Effector memory CD8-positive, alpha-beta T cell (primary cell): ENCODE measurements at regions not wholly inside any gene's neighbourhood (a gene's known extent, or its start where the extent isn't known, plus 50 kb on each side); places are given as distances from the start of the nearest gene placed in this dataset.
"Not testable (repeated sequence)": the region's sequence is repeated elsewhere in the genome, so short reads cannot be mapped to it uniquely, and the experiment has no call there.

Experiments
- ATAC-seq: fragments of 150-1000 bp; cut with Tn5 transposase; replicated peaks from 2 replicates; pipeline ENCODE4 v1.10.0; 2021; ENCODE audit warnings: mild to moderate bottlenecking, moderate library complexity
- DNase-seq, 3 experiments: peaks; one replicate each; pipeline ENCODE4 v3.0.0; 2021
- H3K27ac Mint-ChIP-seq, 2 donors: one replicate each; pipeline ENCODE4 v1.8.0; 2022; ENCODE audit warnings: mild to moderate bottlenecking in 2 of 2, mixed read lengths in 2 of 2, moderate library complexity in 2 of 2
- H3K27me3 Mint-ChIP-seq, 2 donors: one replicate each; pipeline ENCODE4 v1.8.0; 2022; ENCODE audit warnings: mixed read lengths in 2 of 2
- H3K36me3 Mint-ChIP-seq: one replicate; pipeline ENCODE4 v1.8.0; 2022; ENCODE audit warnings: mild to moderate bottlenecking, moderate library complexity, mixed read lengths; ENCODE audit not compliant: insufficient read depth
- H3K4me1 Mint-ChIP-seq, 2 donors: one replicate each; pipeline ENCODE4 v1.8.0; 2022; ENCODE audit warnings: low read depth in 2 of 2, mixed read lengths in 2 of 2
- H3K4me3 Mint-ChIP-seq, 2 donors: one replicate each; pipeline ENCODE4 v1.8.0; 2022; ENCODE audit warnings: mild to moderate bottlenecking in 2 of 2, mixed read lengths in 2 of 2, moderate library complexity in 2 of 2
- H3K9me3 Mint-ChIP-seq, 2 donors: one replicate each; pipeline ENCODE4 v1.8.0; 2022; ENCODE audit warnings: mixed read lengths in 2 of 2

- Mint-ChIP-seq H3K27ac (no peak overlapping the region), H3K4me3 (no peak overlapping the region), H3K9me3 (peaks cover 6 to 17% of the 10 kb centered on the region in 2 donors), H3K36me3 (no peaks in the 10 kb centered on the region), H3K4me1 (no peaks in the 10 kb centered on the region), H3K27me3 (no peaks in the 10 kb centered on the region)
- DNase-seq (no peak), ATAC-seq (no peak)
Measured at GRCh38 chr2:117342415-117342814, 472.1 kb upstream of the DDX18 start.

- peaks cover 3% of the 10 kb centered on the region for H3K36me3 Mint-ChIP-seq
- H3K4me3 Mint-ChIP-seq: no peak overlapping the region
- H3K27me3 Mint-ChIP-seq: no peaks in the 10 kb centered on the region
- DNase-seq (no peak), ATAC-seq (no peak)
- no peak overlapping the region for H3K27ac Mint-ChIP-seq
- peaks cover 11 to 46% of the 10 kb centered on the region in 2 donors for H3K9me3 Mint-ChIP-seq
- no peaks in the 10 kb centered on the region for H3K4me1 Mint-ChIP-seq
Measured at GRCh38 chr2:117349687-117350086, 464.8 kb upstream of the DDX18 start.

DNA sequence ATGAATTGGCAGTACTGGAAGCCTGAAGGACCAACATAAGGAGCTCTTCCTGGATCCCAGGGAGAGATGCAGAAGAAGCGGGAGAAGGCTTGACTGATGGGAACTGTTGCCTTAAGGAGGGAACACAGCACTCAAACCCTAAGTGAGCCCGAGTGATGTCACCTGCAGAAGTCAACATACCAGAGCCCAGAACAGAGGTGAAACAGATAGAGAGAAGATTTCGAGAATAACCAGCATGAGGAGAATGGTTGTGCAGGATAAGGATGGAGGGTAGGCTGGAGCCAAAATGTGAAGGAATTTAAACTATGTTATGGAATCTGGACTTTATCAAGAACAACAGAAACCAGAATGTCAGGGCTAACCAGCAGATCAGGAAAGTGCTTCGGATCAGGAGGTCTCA lies 463.1 kb upstream of the DDX18 start:
- Mint-ChIP-seq H3K27me3 (no peaks in the 10 kb centered on the region), H3K9me3 (peaks cover 11 to 47% of the 10 kb centered on the region in 2 donors), H3K36me3 (peaks cover 3% of the 10 kb centered on the region), H3K4me3 (no peak overlapping the region), H3K4me1 (no peaks in the 10 kb centered on the region), H3K27ac (no peak overlapping the region)
- no peak for ATAC-seq
- no peak for DNase-seq

DNA sequence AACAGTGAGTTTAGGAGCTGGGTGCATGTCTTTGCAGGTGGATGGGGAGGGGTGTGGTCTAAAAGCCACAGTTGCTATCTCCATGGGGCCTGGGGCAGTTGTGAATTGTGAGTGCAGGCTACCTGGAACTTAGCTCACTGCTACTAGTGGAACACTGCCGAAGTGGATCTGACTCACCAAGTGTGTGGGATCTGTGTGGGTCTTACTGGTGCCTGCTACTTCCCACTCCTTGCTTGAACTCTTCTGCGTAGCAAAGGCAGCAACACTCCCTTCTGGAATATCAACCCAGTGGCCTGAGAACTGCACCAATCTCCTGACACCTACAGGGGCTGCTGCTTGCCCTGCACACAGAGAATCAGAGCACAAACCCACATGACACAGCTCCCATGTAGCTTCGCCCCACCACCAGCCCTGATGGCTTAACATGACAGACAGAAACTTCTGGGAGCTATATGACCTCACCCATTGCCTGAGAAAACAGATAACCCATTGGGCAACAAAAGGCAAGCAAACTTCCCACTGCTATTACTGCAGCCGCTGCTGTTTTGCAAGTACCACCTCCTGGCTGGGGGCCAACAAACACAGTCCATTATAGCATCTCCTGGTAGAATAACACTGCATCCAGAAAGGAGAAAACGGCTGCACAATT lies 455.1 kb upstream of the DDX18 start:
- Mint-ChIP-seq H3K27ac (no peak overlapping the region), H3K4me1 (no peaks in the 10 kb centered on the region), H3K27me3 (no peaks in the 10 kb centered on the region), H3K4me3 (no peak overlapping the region), H3K36me3 (peaks cover 3% of the 10 kb centered on the region), H3K9me3 (peaks cover 10 to 13% of the 10 kb centered on the region in 2 donors)
- DNase-seq (no peak), ATAC-seq (no peak)

DNA sequence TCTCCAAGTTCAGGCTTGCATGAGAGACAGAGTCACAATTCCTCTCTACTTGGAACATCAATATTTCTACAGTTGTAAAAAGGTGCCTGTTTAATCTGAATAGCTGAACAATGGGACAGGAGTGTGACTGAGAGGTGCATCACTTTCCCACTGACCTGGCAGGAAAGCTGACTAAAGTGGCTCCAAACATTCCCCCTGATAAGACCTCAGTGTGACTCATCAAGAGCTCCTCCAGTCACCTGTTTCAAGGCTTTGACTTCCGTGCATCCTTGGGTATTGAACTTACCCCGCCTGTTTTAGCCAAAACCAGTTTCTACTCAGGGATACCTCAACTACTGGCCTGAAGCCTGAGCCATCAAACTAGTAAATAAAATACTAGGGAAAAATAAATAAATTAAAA lies 453.9 kb upstream of the DDX18 start:
- ATAC-seq (no peak), DNase-seq (no peak)
- no peak overlapping the region for H3K27ac Mint-ChIP-seq
- H3K9me3 Mint-ChIP-seq: peaks cover 12 to 20% of the 10 kb centered on the region in 2 donors
- peaks cover 3% of the 10 kb centered on the region for H3K36me3 Mint-ChIP-seq
- no peaks in the 10 kb centered on the region for H3K27me3 Mint-ChIP-seq
- H3K4me3 Mint-ChIP-seq: no peak overlapping the region
- H3K4me1 Mint-ChIP-seq: no peaks in the 10 kb centered on the region

DNA sequence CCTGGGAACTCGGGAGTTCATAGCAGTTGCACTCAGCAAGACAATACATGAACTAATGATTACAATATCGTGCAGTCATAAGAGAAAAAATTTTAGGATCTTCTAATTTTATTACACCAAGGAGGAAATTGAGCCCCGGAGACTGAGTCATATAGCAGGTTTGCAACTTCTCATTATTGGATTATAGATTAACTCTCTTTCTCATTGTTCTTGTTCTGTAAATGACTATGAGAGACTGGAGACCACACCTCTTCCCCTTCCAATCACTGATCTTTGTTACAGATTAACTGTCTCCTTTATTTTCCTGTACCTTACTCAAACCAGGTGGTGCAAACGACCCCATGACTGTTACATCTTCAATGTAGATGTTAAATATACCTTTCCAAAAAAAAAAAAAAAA lies 435.8 kb upstream of the DDX18 start:
- Mint-ChIP-seq H3K27me3 (no peaks in the 10 kb centered on the region), H3K4me3 (no peak overlapping the region), H3K36me3 (no peaks in the 10 kb centered on the region), H3K4me1 (no peaks in the 10 kb centered on the region), H3K9me3 (peaks cover 0 to 3% of the 10 kb centered on the region in 2 donors), H3K27ac (no peak overlapping the region)
- no peak for ATAC-seq
- no peak for DNase-seq

DNA sequence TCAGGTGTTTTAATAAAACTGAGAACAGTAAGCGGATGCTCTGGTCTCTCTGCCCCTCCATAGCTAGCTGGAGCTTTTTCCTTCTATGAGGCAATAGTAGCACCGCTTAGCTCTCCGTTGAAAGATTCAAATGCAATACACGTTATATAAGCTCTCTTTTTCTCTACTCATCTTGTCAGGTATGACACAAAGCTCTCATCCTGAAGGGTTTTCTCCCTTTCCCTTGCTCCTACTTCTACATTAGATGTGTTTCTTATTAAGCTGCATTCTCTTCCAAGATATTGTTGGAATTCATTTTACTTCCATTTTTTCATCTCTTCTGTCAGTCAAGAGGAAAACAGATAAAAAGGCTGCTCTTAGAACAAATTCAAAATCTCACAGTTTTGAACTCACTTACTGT lies 434.6 kb upstream of the DDX18 start:
- Mint-ChIP-seq H3K4me1 (no peaks in the 10 kb centered on the region), H3K27ac (no peak overlapping the region), H3K9me3 (peaks cover 0 to 3% of the 10 kb centered on the region in 2 donors), H3K4me3 (no peak overlapping the region), H3K36me3 (no peaks in the 10 kb centered on the region), H3K27me3 (no peaks in the 10 kb centered on the region)
- DNase-seq (no peak), ATAC-seq (no peak)

GRCh38 chr2:117383997-117384396 lies 430.5 kb upstream of the DDX18 start:
- not testable (repeated sequence) for H3K27ac Mint-ChIP-seq, H3K36me3 Mint-ChIP-seq, H3K27me3 Mint-ChIP-seq, H3K4me3 Mint-ChIP-seq, DNase-seq, H3K9me3 Mint-ChIP-seq, ATAC-seq, H3K4me1 Mint-ChIP-seq

- DNase-seq (no peak), ATAC-seq (no peak)
Measured at GRCh38 chr2:117396161-117396560, 418.3 kb upstream of the DDX18 start.

DNA sequence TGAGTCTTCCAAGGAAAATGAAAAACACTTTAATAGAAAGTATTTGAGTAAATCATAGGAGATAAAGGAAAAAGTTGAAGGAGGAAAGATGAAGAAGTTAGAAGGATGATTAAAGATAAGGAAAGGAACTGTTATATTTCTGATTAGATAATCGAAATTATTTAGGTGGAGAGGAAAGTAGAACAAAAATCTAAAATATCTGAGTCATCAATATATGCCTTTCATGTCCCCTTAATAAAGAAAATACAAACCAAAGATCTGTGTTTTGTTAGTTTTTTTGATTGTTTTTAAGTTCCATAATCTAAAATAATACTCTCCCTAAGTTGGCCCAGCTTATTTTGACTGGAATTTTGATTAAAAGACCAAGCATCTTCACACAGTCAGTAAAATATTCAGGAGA lies 412.9 kb upstream of the DDX18 start:
- peaks cover 0 to 6% of the 10 kb centered on the region in 2 donors for H3K9me3 Mint-ChIP-seq
- no peak overlapping the region for H3K27ac Mint-ChIP-seq
- H3K4me3 Mint-ChIP-seq: no peak overlapping the region
- no peaks in the 10 kb centered on the region for H3K36me3 Mint-ChIP-seq
- no peak for ATAC-seq
- DNase-seq: no peak
- no peaks in the 10 kb centered on the region for H3K27me3 Mint-ChIP-seq
- H3K4me1 Mint-ChIP-seq: no peaks in the 10 kb centered on the region

More at GRCh38 chr2:117396161-117396560, 418.3 kb upstream of the DDX18 start:
- H3K4me3 Mint-ChIP-seq: no peak overlapping the region
- H3K27me3 Mint-ChIP-seq: no peaks in the 10 kb centered on the region
- no peaks in the 10 kb centered on the region for H3K36me3 Mint-ChIP-seq
- peaks cover 6 to 9% of the 10 kb centered on the region in 2 donors for H3K9me3 Mint-ChIP-seq
- no peak overlapping the region for H3K27ac Mint-ChIP-seq
- no peaks in the 10 kb centered on the region for H3K4me1 Mint-ChIP-seq

DNA sequence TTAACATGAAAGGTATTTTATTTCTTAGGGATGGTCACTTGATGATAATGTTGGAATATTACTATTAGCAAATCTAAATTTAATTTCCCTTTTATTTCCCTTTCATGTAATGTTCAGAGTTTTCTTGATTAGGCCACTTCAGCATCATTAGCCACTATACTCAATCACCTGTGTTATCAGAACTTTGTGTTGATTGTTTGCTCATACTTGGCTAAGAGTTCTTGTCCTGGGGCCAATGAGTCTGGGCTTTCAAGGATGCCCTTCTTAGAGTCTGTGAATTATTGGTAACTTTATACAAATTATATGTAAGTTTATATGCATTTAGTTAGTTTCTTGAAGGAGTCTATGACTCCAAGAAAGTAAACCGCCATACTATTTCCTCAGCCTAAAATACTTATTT lies 408.0 kb upstream of the DDX18 start:
- Mint-ChIP-seq H3K4me3 (no peak overlapping the region), H3K4me1 (no peaks in the 10 kb centered on the region), H3K9me3 (peaks cover 0 to 4% of the 10 kb centered on the region in 2 donors), H3K36me3 (no peaks in the 10 kb centered on the region), H3K27ac (no peak overlapping the region), H3K27me3 (no peaks in the 10 kb centered on the region)
- DNase-seq (no peak), ATAC-seq (no peak)

DNA sequence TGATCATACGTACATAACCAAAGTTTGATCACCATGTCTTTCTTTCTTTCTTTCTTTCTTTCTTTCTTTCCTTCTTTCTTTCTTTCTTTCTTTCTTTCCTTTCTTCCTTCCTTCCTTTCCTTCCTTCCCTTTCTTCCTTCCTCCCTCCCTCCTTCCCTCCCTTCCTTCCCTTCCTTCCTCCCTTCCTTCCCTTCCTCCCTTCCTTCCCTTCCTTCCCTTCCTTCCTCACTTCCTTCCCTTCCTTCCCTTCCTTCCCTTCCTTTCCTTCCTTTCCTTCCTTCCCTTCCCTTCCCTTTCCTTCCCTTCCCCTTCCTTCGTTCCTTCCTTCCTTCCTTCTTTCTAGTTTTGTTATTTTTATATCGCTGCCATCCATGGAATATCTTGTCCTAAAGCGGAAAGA lies 406.7 kb upstream of the DDX18 start:
- ATAC-seq (no peak), DNase-seq (no peak)
- H3K27me3 Mint-ChIP-seq: no peaks in the 10 kb centered on the region
- no peak overlapping the region for H3K4me3 Mint-ChIP-seq
- H3K27ac Mint-ChIP-seq: no peak overlapping the region
- no peaks in the 10 kb centered on the region for H3K36me3 Mint-ChIP-seq
- no peaks in the 10 kb centered on the region for H3K4me1 Mint-ChIP-seq
- H3K9me3 Mint-ChIP-seq: peaks cover 3 to 8% of the 10 kb centered on the region in 2 donors

- H3K27ac Mint-ChIP-seq: no peak overlapping the region
- H3K27me3 Mint-ChIP-seq: no peaks in the 10 kb centered on the region
- no peak overlapping the region for H3K4me3 Mint-ChIP-seq
- H3K4me1 Mint-ChIP-seq: no peaks in the 10 kb centered on the region
- H3K9me3 Mint-ChIP-seq: peaks cover 7 to 10% of the 10 kb centered on the region in 2 donors
- ATAC-seq: no peak
- no peaks in the 10 kb centered on the region for H3K36me3 Mint-ChIP-seq
- DNase-seq: no peak
Measured at GRCh38 chr2:117409443-117409842, 405.0 kb upstream of the DDX18 start.

GRCh38 chr2:117411983-117412382 lies 402.5 kb upstream of the DDX18 start:
- Mint-ChIP-seq H3K4me3 (no peak overlapping the region), H3K27ac (no peak overlapping the region), H3K36me3 (peaks cover 2% of the 10 kb centered on the region), H3K27me3 (no peaks in the 10 kb centered on the region), H3K4me1 (no peaks in the 10 kb centered on the region), H3K9me3 (peaks cover 11 to 15% of the 10 kb centered on the region in 2 donors)
- DNase-seq (no peak), ATAC-seq (no peak)

DNA sequence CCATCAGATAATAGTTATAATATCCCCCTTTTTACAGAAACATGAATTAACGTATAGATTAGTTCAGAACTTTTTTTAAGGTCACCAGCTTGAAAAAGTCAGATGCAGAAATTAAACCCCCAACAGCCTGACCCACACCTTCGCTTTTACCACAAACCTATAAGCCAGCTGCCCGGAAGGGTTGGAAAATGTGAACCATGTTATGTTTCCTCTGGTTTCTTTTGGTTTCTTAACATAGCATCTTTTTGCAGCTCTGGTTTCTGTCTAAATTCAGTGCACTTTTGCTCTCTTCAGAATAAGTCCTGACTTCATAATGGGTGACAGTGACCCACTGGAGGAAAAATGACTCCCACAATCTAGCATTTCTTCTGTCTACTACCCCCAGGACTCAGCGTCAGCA lies 381.7 kb upstream of the DDX18 start:
- DNase-seq: no peak
- no peaks in the 10 kb centered on the region for H3K4me1 Mint-ChIP-seq
- H3K9me3 Mint-ChIP-seq: peaks cover 6 to 27% of the 10 kb centered on the region in 2 donors
- no peaks in the 10 kb centered on the region for H3K36me3 Mint-ChIP-seq
- no peak overlapping the region for H3K27ac Mint-ChIP-seq
- no peaks in the 10 kb centered on the region for H3K27me3 Mint-ChIP-seq
- H3K4me3 Mint-ChIP-seq: no peak overlapping the region
- ATAC-seq: no peak
